C4-2B (cell line): ENCODE measurements at regions not wholly inside any gene's neighbourhood (a gene's known extent, or its start where the extent isn't known, plus 50 kb on each side); places are given as distances from the start of the nearest gene placed in this dataset.
"Not testable (repeated sequence)": the region's sequence is repeated elsewhere in the genome, so short reads cannot be mapped to it uniquely, and the experiment has no call there.

Experiments used
- CTCF ChIP-seq: fragments of 450-650 bp; conservative IDR thresholded peaks from 2 replicates; pipeline ENCODE4 v1.5.1; 2017; ENCODE audit warnings: mild to moderate bottlenecking
- ZFX ChIP-seq: fragments of 450-650 bp; IDR thresholded peaks from 2 replicates; pipeline ENCODE4 v1.6.1; 2017

GRCh38 chr14:106185174-106185836 lies 658.9 kb downstream of the TMEM121 start:
- not testable (repeated sequence) for TF ChIP-seq CTCF, ZFX
